ENCODE measurements at regions not wholly inside any gene's neighbourhood (a gene's known extent, or its start where the extent isn't known, plus 50 kb on each side); places are given as distances from the start of the nearest gene placed in this dataset.

GRCh38 chr14:87676814-87677437 is 316.1 kb downstream of the GALC start:
- H3K36me3 ChIP-seq = no peaks in the 10 kb centered on the region
- H3K27ac ChIP-seq = no peak overlapping the region
- intact Hi-C loops (cut with DNase I; ENCODE audit: low total_unique reads) = no loop called here

GRCh38 chr14:87667659-87668058 is 325.3 kb downstream of the GALC start:
- H3K9me3 ChIP-seq = no peaks in the 10 kb centered on the region
- H3K27ac ChIP-seq = no peak overlapping the region
- H3K4me1 ChIP-seq = no peaks in the 10 kb centered on the region
- intact Hi-C loops (cut with DNase I; ENCODE audit: low total_unique reads) = no loop called here
- TF ChIP-seq POLR2A (IDR thresholded peaks at IDR 0.05) (no peak), CTCF (IDR thresholded peaks at IDR 0.05) (no peak), POLR2AphosphoS5 (IDR thresholded peaks at IDR 0.05) (no peak)
- H3K4me3 ChIP-seq = no peak overlapping the region
- H3K36me3 ChIP-seq = no peaks in the 10 kb centered on the region
- no peaks in the 10 kb centered on the region for H3K27me3 ChIP-seq
- DNase-seq (ENCODE audit: low spot score in 2 of 2) = no peak

More at GRCh38 chr14:87676814-87677437, 316.1 kb downstream of the GALC start:
- Histone ChIP-seq H3K27me3 (no peaks in the 10 kb centered on the region), H3K4me1 (no peaks in the 10 kb centered on the region), H3K9me3 (no peaks in the 10 kb centered on the region), H3K4me3 (no peak overlapping the region)
- TF ChIP-seq CTCF (IDR thresholded peaks at IDR 0.05) = no peak
- no peak for TF ChIP-seq POLR2A (IDR thresholded peaks at IDR 0.05)
- no peak for TF ChIP-seq POLR2AphosphoS5 (IDR thresholded peaks at IDR 0.05)
- DNase-seq (ENCODE audit: low spot score in 2 of 2) = no peak

GRCh38 chr14:87656315-87656714 is 336.7 kb downstream of the GALC start:
- intact Hi-C loops (cut with DNase I; ENCODE audit: low total_unique reads) = no loop called here
- TF ChIP-seq CTCF (IDR thresholded peaks at IDR 0.05) (no peak), POLR2AphosphoS5 (IDR thresholded peaks at IDR 0.05) (no peak), POLR2A (IDR thresholded peaks at IDR 0.05) (no peak)
- Histone ChIP-seq H3K4me3 (no peak overlapping the region), H3K36me3 (no peaks in the 10 kb centered on the region), H3K9me3 (no peaks in the 10 kb centered on the region), H3K27me3 (no peaks in the 10 kb centered on the region), H3K27ac (no peak overlapping the region), H3K4me1 (no peaks in the 10 kb centered on the region)
- DNase-seq (ENCODE audit: low spot score in 2 of 2) = no peak

- intact Hi-C loops (cut with DNase I; ENCODE audit: low total_unique reads) = no loop called here
- H3K4me3 ChIP-seq = no peak overlapping the region
- no peaks in the 10 kb centered on the region for H3K27me3 ChIP-seq
- no peaks in the 10 kb centered on the region for H3K36me3 ChIP-seq
- no peaks in the 10 kb centered on the region for H3K4me1 ChIP-seq
- H3K27ac ChIP-seq = no peak overlapping the region
- H3K9me3 ChIP-seq = peaks cover 13 to 16% of the 10 kb centered on the region in 2 donors
- TF ChIP-seq POLR2AphosphoS5 (IDR thresholded peaks at IDR 0.05) = no peak
- TF ChIP-seq POLR2A (IDR thresholded peaks at IDR 0.05) = no peak
- TF ChIP-seq CTCF (IDR thresholded peaks at IDR 0.05) = no peak
- DNase-seq (ENCODE audit: low spot score in 2 of 2) = no peak
Observed at GRCh38 chr14:87652278-87652677, 340.7 kb downstream of the GALC start.

- DNase-seq (ENCODE audit: low spot score in 2 of 2) = no peak
- H3K4me1 ChIP-seq = no peaks in the 10 kb centered on the region
- no peaks in the 10 kb centered on the region for H3K27me3 ChIP-seq
- H3K36me3 ChIP-seq = no peaks in the 10 kb centered on the region
- no peak overlapping the region for H3K4me3 ChIP-seq
- no peak overlapping the region for H3K27ac ChIP-seq
- H3K9me3 ChIP-seq = peaks cover 5 to 9% of the 10 kb centered on the region in 2 donors
- intact Hi-C loops (cut with DNase I; ENCODE audit: low total_unique reads) = no loop called here
- TF ChIP-seq CTCF (IDR thresholded peaks at IDR 0.05) (no peak), POLR2A (IDR thresholded peaks at IDR 0.05) (no peak), POLR2AphosphoS5 (IDR thresholded peaks at IDR 0.05) (no peak)
Observed at GRCh38 chr14:87644689-87645088, 348.3 kb downstream of the GALC start.

All from breast epithelium (tissue), 4 donors.